K562 (cell line): ENCODE measurements at regions not wholly inside any gene's neighbourhood (a gene's known extent, or its start where the extent isn't known, plus 50 kb on each side); places are given as distances from the start of the nearest gene placed in this dataset.

ENCODE experiments used
- EP300 ChIP-seq: IDR thresholded peaks from 2 replicates; pipeline ENCODE4 v1.6.1; 2012; ENCODE audit warnings: low read length, improper control_type of control experiment
- MAFF ChIP-seq: IDR thresholded peaks from 2 replicates; pipeline ENCODE4 v1.6.1; 2012; ENCODE audit warnings: low read length, improper control_type of control experiment
- RBM14 ChIP-seq: fragments of 200-400 bp; formaldehyde crosslinking; IDR thresholded peaks from 2 replicates; pipeline ENCODE4 v1.6.1; 2018; ENCODE audit warnings: low read depth, mild to moderate bottlenecking, low read length, moderate library complexity, borderline replicate concordance; ENCODE audit not compliant: insufficient read depth
- SMARCA5 ChIP-seq: fragments of 450-650 bp; IDR thresholded peaks from 2 replicates; pipeline ENCODE4 v1.6.1; 2016
- SRF ChIP-seq, 2 experiments: fragments of 250-450, 450-650 bp in 1 of 2; sonication (Bioruptor Pico) in 1 of 2; sonication (generic) in 1 of 2; formaldehyde crosslinking; IDR thresholded peaks; 2 replicates each; pipeline versions ENCODE4 v1.5.0 to v1.5.1; 2020 to 2022; ENCODE audit warnings: mild to moderate bottlenecking in 1 of 2, missing genetic modification reagents in 1 of 2
- STAT5A ChIP-seq: IDR thresholded peaks from 2 replicates; pipeline ENCODE4 v1.6.1; 2012; ENCODE audit warnings: low read length, inconsistent platforms, borderline replicate concordance
- THRA ChIP-seq: fragments of 450-650 bp; IDR thresholded peaks from 2 replicates; pipeline ENCODE4 v1.6.1; 2017; ENCODE audit warnings: mild to moderate bottlenecking, moderate library complexity
- XRCC3 ChIP-seq: fragments of 450-650 bp; IDR thresholded peaks from 2 replicates; pipeline ENCODE4 v1.6.1; 2017; ENCODE audit warnings: mild to moderate bottlenecking, moderate library complexity
- ZNF263 ChIP-seq: sonication (generic); formaldehyde crosslinking; IDR thresholded peaks from 2 replicates; pipeline ENCODE4 v1.8.0; 2022; ENCODE audit warnings: mild to moderate bottlenecking, missing genetic modification reagents, borderline replicate concordance
- ZNF407 ChIP-seq: fragments of 450-650 bp; IDR thresholded peaks from 2 replicates; pipeline ENCODE4 v1.6.1; 2016; ENCODE audit warnings: low read depth

- TF ChIP-seq ZNF407, result no peak
- no peak for TF ChIP-seq EP300
- TF ChIP-seq THRA, result no peak
- TF ChIP-seq MAFF, result no peak
- TF ChIP-seq STAT5A, result no peak
- TF ChIP-seq SRF (CRISPR knock-in tag; IDR thresholded peaks at IDR 0.05), result no peak
- TF ChIP-seq XRCC3, result no peak
- no peak for TF ChIP-seq ZNF263 (CRISPR knock-in tag)
- no peak for TF ChIP-seq SMARCA5
- no peak for TF ChIP-seq RBM14
Measured at GRCh38 chr11:42925916-42926315, 385.9 kb upstream of the API5 start (continued).
